K562 (cell line): ENCODE measurements at regions not wholly inside any gene's neighbourhood (a gene's known extent, or its start where the extent isn't known, plus 50 kb on each side); places are given as distances from the start of the nearest gene placed in this dataset.

ENCODE experiments used
- ATAC-seq: fragments of 200-7000 bp; cut with Tn5 transposase; 3 replicates; pipeline ENCODE4 v1.9.1; 2020; ENCODE audit warnings: moderate library complexity
- BruUV-seq: library from RNA; stranded (reverse); fragments of 400-500 nt; replicated peaks from 2 replicates; lab custom pipeline; 2021; lab: Mats Ljungman, UMichigan
- CTCF ChIA-PET: fragments of 300-600 bp; formaldehyde crosslinking; extraction: SDS; loops from one replicate; lab custom pipeline; 2021; ENCODE audit warnings: low intra/inter-chr PET ratio; lab: Yijun Ruan, JAX
- POLR2A ChIA-PET: fragments of 300-600, 350-650 bp; sonication (Branson Sonifier 250); formaldehyde crosslinking; extraction: SDS; loops from one replicate; lab custom pipeline; 2021; ENCODE audit warnings: antibody characterized with exemption, inconsistent platforms; lab: Yijun Ruan, JAX
- DNase-seq, 4 experiments: peaks; one replicate each; pipeline versions ENCODE4 v3.0.0 to v3.0.0-alpha.2; 2011 to 2018; ENCODE audit warnings: low spot score in 3 of 4, mixed read lengths in 3 of 4; ENCODE audit errors: extremely low read depth in 1 of 4
- FAIRE-seq: peaks from 2 replicates; lab custom pipeline; 2011; peaks lifted over from hg19 to GRCh38; lab: Jason Lieb, UNC
- H2AFZ ChIP-seq: 2 replicates; pipeline ENCODE4 v1.6.0; 2011; ENCODE audit warnings: low read depth, low read length, control low read depth, inconsistent platforms
- H3K27ac ChIP-seq: fragments of 200-600 bp; 3 replicates; pipeline ENCODE4 v1.8.0; 2011; ENCODE audit warnings: low read depth, mild to moderate bottlenecking, control low read depth, inconsistent platforms, low read length, moderate library complexity, mixed read lengths; ENCODE audit errors: extremely low read depth
- H3K27me3 ChIP-seq, 2 experiments: fragments of 300-600 bp in 1 of 2; 2 replicates in 1 of 2; 3 replicates in 1 of 2; pipeline versions ENCODE4 v1.6.0 to v1.8.0; 2011; ENCODE audit warnings: inconsistent platforms in 2 of 2, low read length in 2 of 2, mild to moderate bottlenecking in 1 of 2, mixed read lengths in 1 of 2, moderate library complexity in 1 of 2; ENCODE audit not compliant: control insufficient read depth in 2 of 2, insufficient read depth in 2 of 2
- H3K36me3 ChIP-seq: fragments of 300-600 bp; 3 replicates; pipeline ENCODE4 v1.8.0; 2011; ENCODE audit warnings: mild to moderate bottlenecking, low read length, inconsistent platforms; ENCODE audit not compliant: control insufficient read depth, insufficient read depth
- H3K4me1 ChIP-seq, 2 experiments: fragments of 200-600 bp in 1 of 2; replicated peaks in 1 of 2; 2 replicates in 1 of 2; 3 replicates in 1 of 2; pipeline versions ENCODE4 v1.5.1 to v1.8.0; 2011; ENCODE audit warnings: inconsistent platforms in 2 of 2, low read length in 2 of 2, mild to moderate bottlenecking in 1 of 2, mixed read lengths in 1 of 2, moderate library complexity in 1 of 2; ENCODE audit not compliant: control insufficient read depth in 2 of 2, insufficient read depth in 2 of 2
- H3K4me2 ChIP-seq: 2 replicates; pipeline ENCODE4 v1.6.1; 2011; ENCODE audit warnings: low read length, control low read depth, inconsistent platforms, mixed read lengths; ENCODE audit not compliant: insufficient read depth
- H3K4me3 ChIP-seq: fragments of 200-600 bp; sonication (generic), shearing (Covaris generic); 2 replicates; pipeline ENCODE4 v1.5.1; 2016; ENCODE audit warnings: control low read depth, inconsistent platforms
- H3K79me2 ChIP-seq: fragments of 200-600 bp; 3 replicates; pipeline ENCODE4 v1.8.0; 2011; ENCODE audit warnings: low read length, inconsistent platforms; ENCODE audit not compliant: control insufficient read depth, insufficient read depth
- H3K9ac ChIP-seq, 2 experiments: 2 replicates each; pipeline versions ENCODE4 v1.6.0 to v1.6.1; 2011; ENCODE audit warnings: low read depth in 2 of 2, low read length in 2 of 2, control low read depth in 1 of 2, inconsistent platforms in 1 of 2, mild to moderate bottlenecking in 1 of 2, mixed read lengths in 1 of 2; ENCODE audit not compliant: insufficient read depth in 1 of 2
- H3K9me1 ChIP-seq: one replicate; pipeline ENCODE4 v1.6.0; 2011; ENCODE audit warnings: inconsistent platforms, mild to moderate bottlenecking, low read length, moderate library complexity; ENCODE audit not compliant: control insufficient read depth, insufficient read depth
- H3K9me3 ChIP-seq: replicated peaks from 2 replicates; pipeline ENCODE4 v1.5.1; 2011; ENCODE audit warnings: low read depth, low read length, inconsistent platforms; ENCODE audit not compliant: control insufficient read depth, insufficient read depth
- H4K20me1 ChIP-seq: replicated peaks from 2 replicates; pipeline ENCODE4 v1.6.1; 2011; ENCODE audit warnings: low read length, inconsistent platforms, mixed read lengths; ENCODE audit not compliant: control insufficient read depth, insufficient read depth
- AFF4 ChIP-seq: sonication (generic); formaldehyde crosslinking; IDR thresholded peaks from 2 replicates; pipeline ENCODE4 v1.8.0; 2023; ENCODE audit warnings: mild to moderate bottlenecking, missing genetic modification reagents
- ASH1L ChIP-seq: fragments of 450-650 bp; IDR thresholded peaks from 2 replicates; pipeline ENCODE4 v1.6.1; 2018; ENCODE audit warnings: borderline replicate concordance, mild to moderate bottlenecking, low read depth; ENCODE audit not compliant: partially characterized antibody
- BCOR ChIP-seq: fragments of 450-650 bp; IDR thresholded peaks from 2 replicates; pipeline ENCODE4 v1.6.1; 2016
- CREB5 ChIP-seq: fragments of 250-450 bp; sonication (Bioruptor Pico); IDR thresholded peaks from 2 replicates; pipeline ENCODE4 v1.5.0; 2020; ENCODE audit warnings: mild to moderate bottlenecking
- DIDO1 ChIP-seq: fragments of 450-650 bp; IDR thresholded peaks from 2 replicates; pipeline ENCODE4 v1.6.1; 2016; ENCODE audit warnings: low read depth, missing biosample characterization, missing genetic modification characterization
- PCBP2 ChIP-seq: fragments of 200-400 bp; formaldehyde crosslinking; IDR thresholded peaks from 2 replicates; pipeline ENCODE4 v1.6.1; 2018; ENCODE audit warnings: low read length, low read depth, mild to moderate bottlenecking, moderate library complexity; ENCODE audit not compliant: poor library complexity, severe bottlenecking
- SLC30A9 ChIP-seq: fragments of 250-450 bp; sonication (Bioruptor Pico); IDR thresholded peaks from 2 replicates; pipeline ENCODE4 v1.8.0; 2022; ENCODE audit warnings: mild to moderate bottlenecking, moderate library complexity
- SMAD4 ChIP-seq: fragments of 250-450 bp; sonication (Bioruptor Pico); conservative IDR thresholded peaks from 2 replicates; pipeline ENCODE4 v1.8.0; 2021; ENCODE audit warnings: inconsistent platforms, mild to moderate bottlenecking, moderate library complexity
- TAF7 ChIP-seq: fragments of 450-650 bp; IDR thresholded peaks from 2 replicates; pipeline ENCODE4 v1.6.1; 2016; ENCODE audit warnings: missing genetic modification characterization, missing compliant biosample characterization
- TEAD1 ChIP-seq, 2 experiments: fragments of 450-650 bp in 1 of 2; sonication (generic) in 1 of 2; formaldehyde crosslinking; IDR thresholded peaks; 2 replicates each; pipeline versions ENCODE4 v1.4.0 to v1.8.0; 2020 to 2022; ENCODE audit warnings: mild to moderate bottlenecking in 2 of 2, missing genetic modification reagents in 1 of 2
- U2AF1 ChIP-seq: fragments of 200-400 bp; formaldehyde crosslinking; optimal IDR thresholded peaks from 2 replicates; pipeline ENCODE3; 2017; ENCODE audit warnings: mild to moderate bottlenecking, low read depth, low read length, moderate library complexity
- ZBTB9 ChIP-seq: fragments of 450-650 bp; formaldehyde crosslinking; IDR thresholded peaks from 2 replicates; pipeline ENCODE4 v1.4.0; 2020; ENCODE audit warnings: mild to moderate bottlenecking, moderate library complexity
- ZKSCAN3 ChIP-seq: fragments of 250-450 bp; sonication (Bioruptor Pico); IDR thresholded peaks from 2 replicates; pipeline ENCODE4 v1.4.0; 2020
- ZNF165 ChIP-seq: fragments of 250-450 bp; sonication (Bioruptor Pico); IDR thresholded peaks from 2 replicates; pipeline ENCODE4 v1.4.0; 2020; ENCODE audit warnings: borderline replicate concordance
- ZNF431 ChIP-seq: sonication (generic); formaldehyde crosslinking; IDR thresholded peaks from 2 replicates; pipeline ENCODE4 v1.8.0; 2022; ENCODE audit warnings: mild to moderate bottlenecking, missing genetic modification reagents
- ZNF77 ChIP-seq: fragments of 250-450 bp; sonication (Bioruptor Pico); IDR thresholded peaks from 2 replicates; pipeline ENCODE4 v1.5.0; 2020
- WGBS: fragments of 100-300 bp; shearing (Covaris generic); methylation state at CpG from one replicate; pipeline ENCODE4 v1.1.6; 2016; ENCODE audit warnings: low coverage, mixed read lengths; ENCODE audit not compliant: insufficient coverage; ENCODE audit errors: missing lambda C conversion rate; 5-methylcytosine and 5-hydroxymethylcytosine counted together
- in situ Hi-C: fragments of 300-500 bp; cut with MboI; formaldehyde crosslinking; loops from 4 replicates; pipeline ENCODE4 v1.15.0; 2018; ENCODE audit warnings: inconsistent platforms, mixed read lengths
- intact Hi-C: fragments of 100-400 bp; cut with micrococcal nuclease; formaldehyde crosslinking; loops from 2 replicates; pipeline ENCODE4 v1.14.2; 2022

DNA sequence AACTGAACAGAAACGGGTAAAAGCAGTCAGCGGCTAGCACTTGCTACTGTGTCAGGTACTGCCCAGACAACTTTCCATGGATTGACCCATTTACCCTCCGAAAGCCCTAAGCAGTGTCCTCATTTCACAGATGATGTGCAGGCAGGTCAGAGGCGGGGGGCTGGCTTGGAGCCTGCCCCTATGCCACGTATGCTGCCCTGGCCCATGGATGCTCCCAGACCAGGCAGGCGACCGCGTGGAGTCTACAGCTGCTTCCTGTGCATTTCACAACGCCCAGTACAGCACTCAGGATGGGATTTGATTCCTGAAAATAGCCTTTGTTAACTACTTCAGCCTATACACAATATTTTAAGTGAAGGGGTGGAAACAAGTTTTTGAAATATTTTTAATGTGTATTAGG lies 202.9 kb downstream of the NXNL2 start:
- BruUV-seq, result no TSS peak
- Histone ChIP-seq H4K20me1 (no peaks in the 10 kb centered on the region), H3K9me3 (no peaks in the 10 kb centered on the region), H3K36me3 (no peaks in the 10 kb centered on the region), H3K4me3 (no peak overlapping the region), H3K27me3 (peaks cover 2 to 5% of the 10 kb centered on the region in 2 experiments; a peak in 2 of 5 replicates), H3K9ac (no peak overlapping the region), H2AFZ (no peak overlapping the region), H3K4me2 (no peak overlapping the region), H3K27ac (no peak overlapping the region), H3K9me1 (no peaks in the 10 kb centered on the region), H3K79me2 (no peaks in the 10 kb centered on the region), H3K4me1 (no peaks in the 10 kb centered on the region; a peak in 1 of 5 replicates)
- in situ Hi-C loops, result no loop called here
- POLR2A ChIA-PET, result interaction anchor here (0.5 kb wide), 1 partner anchor 83 kb away, joined by 3 read pairs; no protein-coding TSS in a partner anchor
- FAIRE-seq (no peak), ATAC-seq (no peak), DNase-seq (no peak)
- intact Hi-C loops, result no loop called here
- WGBS, result 6% methylated on average over 9 of the region's 9 CpGs
- CTCF ChIA-PET, result no interaction called here
- TF ChIP-seq ZKSCAN3 (CRISPR knock-in tag), result no peak
- TF ChIP-seq ZNF165, result no peak
- no peak for TF ChIP-seq PCBP2
- TF ChIP-seq CREB5, result no peak
- TF ChIP-seq SMAD4 (CRISPR knock-in tag), result no peak
- no peak for TF ChIP-seq ASH1L
- no peak for TF ChIP-seq ZNF77 (CRISPR knock-in tag)
- no peak for TF ChIP-seq ZNF431 (CRISPR knock-in tag)
- no peak for TF ChIP-seq BCOR
- TF ChIP-seq TAF7 (tag), result no peak
- TF ChIP-seq DIDO1 (tag), result no peak
- TF ChIP-seq AFF4, result no peak
- TF ChIP-seq U2AF1, result no peak
- TF ChIP-seq TEAD1 (CRISPR knock-in tag; IDR thresholded peaks at IDR 0.05), result no peak
- no peak for TF ChIP-seq ZBTB9
- TF ChIP-seq SLC30A9 (CRISPR knock-in tag), result no peak
